Thoracic aorta (tissue), 2 donors: ENCODE measurements at regions not wholly inside any gene's neighbourhood (a gene's known extent, or its start where the extent isn't known, plus 50 kb on each side); places are given as distances from the start of the nearest gene placed in this dataset.

Experiments used
- ATAC-seq: fragments of 150-250 bp; one replicate; pipeline ENCODE4 v1.8.0; 2017; ENCODE audit warnings: low read depth; ENCODE audit not compliant: insufficient number of reproducible peaks, low FRiP score
- DNase-seq: peaks from one replicate; pipeline ENCODE4 v3.0.0-alpha.2; 2020; ENCODE audit warnings: low spot score
- H3K27ac ChIP-seq, 2 donors: fragments of 200-600 bp; sonication (generic); 1 replicate in 1 of 2; 2 replicates in 1 of 2; pipeline ENCODE4 v1.5.1; 2016; ENCODE audit warnings: mild to moderate bottlenecking in 2 of 2, moderate library complexity in 2 of 2
- H3K27me3 ChIP-seq: fragments of 200-600 bp; sonication (generic); replicated peaks from 2 replicates; pipeline ENCODE4 v1.6.0; 2016; ENCODE audit warnings: mild to moderate bottlenecking; ENCODE audit not compliant: insufficient read depth
- H3K36me3 ChIP-seq: fragments of 200-600 bp; sonication (generic); one replicate; pipeline ENCODE4 v1.5.1; 2016
- H3K4me1 ChIP-seq, 2 donors: fragments of 200-600 bp; sonication (generic); 1 replicate in 1 of 2; 2 replicates in 1 of 2; pipeline versions ENCODE4 v1.5.1 to v1.6.0; 2016; ENCODE audit warnings: low read depth in 2 of 2, mild to moderate bottlenecking in 1 of 2; ENCODE audit not compliant: control insufficient read depth in 1 of 2
- H3K4me3 ChIP-seq: fragments of 200-600 bp; sonication (generic); 2 replicates; pipeline ENCODE4 v1.5.1; 2016; ENCODE audit warnings: mild to moderate bottlenecking
- H3K9me3 ChIP-seq: fragments of 200-600 bp; sonication (generic); 2 replicates; pipeline ENCODE4 v1.5.1; 2016
- CTCF ChIP-seq: fragments of 200-600 bp; sonication (generic); IDR thresholded peaks from one replicate; pipeline ENCODE4 v1.5.1; 2019; ENCODE audit warnings: antibody characterized with exemption

- Histone ChIP-seq H3K27ac (no peak overlapping the region), H3K4me3 (no peak overlapping the region), H3K4me1 (no peaks in the 10 kb centered on the region), H3K36me3 (no peaks in the 10 kb centered on the region), H3K9me3 (no peaks in the 10 kb centered on the region), H3K27me3 (no peaks in the 10 kb centered on the region)
- TF ChIP-seq CTCF = no peak
- DNase-seq (no peak), ATAC-seq (no peak)
Observed at GRCh38 chr6:8574749-8575468, 139.6 kb upstream of the SLC35B3 start.

GRCh38 chr6:8574311-8574710 lies 139.0 kb upstream of the SLC35B3 start:
- ATAC-seq = no peak
- TF ChIP-seq CTCF = no peak
- H3K27me3 ChIP-seq = no peaks in the 10 kb centered on the region

GRCh38 chr6:8570256-8570920 lies 135.0 kb upstream of the SLC35B3 start:
- no peak overlapping the region for H3K4me3 ChIP-seq

More at GRCh38 chr6:8574311-8574710, 139.0 kb upstream of the SLC35B3 start:
- no peak for DNase-seq
- Histone ChIP-seq H3K4me1 (no peaks in the 10 kb centered on the region), H3K36me3 (no peaks in the 10 kb centered on the region), H3K4me3 (no peak overlapping the region), H3K9me3 (no peaks in the 10 kb centered on the region), H3K27ac (no peak overlapping the region)

GRCh38 chr6:8562125-8562524 lies 126.8 kb upstream of the SLC35B3 start:
- no peak overlapping the region for H3K4me3 ChIP-seq
- no peak for DNase-seq
- H3K36me3 ChIP-seq = no peaks in the 10 kb centered on the region
- H3K27ac ChIP-seq = no peak overlapping the region
- no peak for TF ChIP-seq CTCF
- H3K4me1 ChIP-seq = no peaks in the 10 kb centered on the region
- ATAC-seq = no peak
- no peaks in the 10 kb centered on the region for H3K27me3 ChIP-seq
- H3K9me3 ChIP-seq = no peaks in the 10 kb centered on the region

More at GRCh38 chr6:8570256-8570920, 135.0 kb upstream of the SLC35B3 start:
- H3K4me1 ChIP-seq = no peaks in the 10 kb centered on the region
- no peaks in the 10 kb centered on the region for H3K36me3 ChIP-seq
- no peaks in the 10 kb centered on the region for H3K27me3 ChIP-seq
- H3K27ac ChIP-seq = no peak overlapping the region
- DNase-seq = no peak
- no peaks in the 10 kb centered on the region for H3K9me3 ChIP-seq
- TF ChIP-seq CTCF = no peak
- no peak for ATAC-seq

GRCh38 chr6:8558953-8559352 lies 123.6 kb upstream of the SLC35B3 start:
- ATAC-seq = no peak
- Histone ChIP-seq H3K36me3 (no peaks in the 10 kb centered on the region), H3K27ac (no peak overlapping the region), H3K27me3 (no peaks in the 10 kb centered on the region), H3K4me3 (no peak overlapping the region), H3K9me3 (no peaks in the 10 kb centered on the region), H3K4me1 (no peaks in the 10 kb centered on the region)
- no peak for TF ChIP-seq CTCF
- DNase-seq = no peak
